Ramos (cell line): ENCODE measurements at regions not wholly inside any gene's neighbourhood (a gene's known extent, or its start where the extent isn't known, plus 50 kb on each side); places are given as distances from the start of the nearest gene placed in this dataset.

ENCODE experiments used
- in situ Hi-C: fragments of 300-500 bp; cut with MboI; formaldehyde crosslinking; loops from one replicate; pipeline ENCODE4 v1.14.3; 2022; ENCODE audit warnings: low sequenced_read_pairs; ENCODE audit not compliant: unreplicated experiment

DNA sequence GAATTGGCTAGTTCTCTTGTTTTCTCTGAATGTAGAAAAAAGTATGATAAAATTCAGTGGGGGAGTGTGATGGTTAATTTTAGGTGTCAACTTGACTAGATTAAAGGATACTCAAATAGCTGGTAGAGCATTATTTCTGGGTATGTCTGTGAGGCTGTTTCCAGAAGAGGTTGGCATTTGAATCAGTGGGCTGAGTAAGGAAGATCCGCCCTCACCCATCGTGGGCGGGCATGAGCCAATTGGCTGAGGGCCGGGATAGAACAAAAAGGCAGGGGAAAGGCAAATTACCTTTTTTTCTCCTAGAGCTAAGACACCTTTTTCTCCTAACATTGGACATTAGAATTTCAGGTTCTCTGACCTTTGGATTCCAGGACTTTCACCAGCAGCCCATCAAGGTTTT lies 667.6 kb upstream of the SLC8A1 start:
- in situ Hi-C loops, result no loop called here

DNA sequence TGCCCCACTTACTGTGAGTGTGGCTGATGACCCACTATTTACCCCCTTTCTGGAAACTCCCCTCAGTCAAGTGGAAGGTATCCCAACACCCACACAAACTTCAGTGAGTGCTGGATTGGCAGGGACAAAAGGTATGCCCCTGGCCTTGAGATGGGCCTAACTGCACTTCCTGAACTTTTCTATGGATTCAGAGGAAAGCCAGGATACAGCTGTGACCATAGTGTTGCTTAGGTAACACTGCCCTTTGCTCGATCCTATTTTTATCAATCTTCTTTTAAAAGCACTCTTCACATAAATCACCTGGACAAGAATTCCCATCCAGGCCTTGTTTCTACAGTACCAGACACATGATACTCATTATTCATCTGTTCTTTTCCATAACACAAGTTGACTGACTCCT lies 671.5 kb upstream of the SLC8A1 start:
- in situ Hi-C loops, result no loop called here

DNA sequence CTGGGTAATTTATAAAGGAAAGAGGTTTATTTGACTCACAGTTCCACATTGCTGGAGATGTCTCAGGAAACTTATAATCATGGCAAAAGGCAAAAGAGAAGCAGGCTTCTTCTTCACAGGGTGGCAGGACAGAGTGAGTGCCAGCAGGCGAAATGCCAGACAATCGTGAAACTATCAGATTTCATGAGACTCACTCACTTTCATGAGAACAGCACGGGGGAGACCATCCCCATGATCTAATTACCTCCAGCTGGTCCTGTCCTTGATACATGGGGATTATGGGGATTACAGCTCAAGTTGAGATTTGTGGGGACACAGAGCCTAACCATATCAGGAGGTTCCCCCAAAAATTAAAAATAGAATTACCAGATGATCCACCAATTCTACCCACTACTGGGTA lies 675.5 kb upstream of the SLC8A1 start:
- in situ Hi-C loops, result no loop called here

DNA sequence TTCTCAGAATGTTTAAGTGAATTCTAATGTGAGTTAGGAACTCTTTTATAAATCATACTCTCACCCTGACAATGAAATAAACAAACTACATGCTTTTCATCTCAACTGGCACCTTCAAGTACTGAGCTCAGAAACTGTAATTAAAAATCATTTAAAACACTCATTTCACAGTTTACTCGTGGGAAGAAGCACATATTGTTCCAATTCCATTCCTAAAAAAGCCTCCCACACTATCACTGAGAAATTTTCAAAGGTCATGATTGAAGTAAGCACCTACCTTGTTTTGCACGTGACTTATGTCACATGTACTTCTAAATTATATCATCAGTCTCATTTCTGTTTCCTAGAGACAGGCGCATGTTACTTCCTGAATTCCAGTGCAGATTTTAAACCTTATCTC lies 678.1 kb upstream of the SLC8A1 start:
- in situ Hi-C loops, result no loop called here

DNA sequence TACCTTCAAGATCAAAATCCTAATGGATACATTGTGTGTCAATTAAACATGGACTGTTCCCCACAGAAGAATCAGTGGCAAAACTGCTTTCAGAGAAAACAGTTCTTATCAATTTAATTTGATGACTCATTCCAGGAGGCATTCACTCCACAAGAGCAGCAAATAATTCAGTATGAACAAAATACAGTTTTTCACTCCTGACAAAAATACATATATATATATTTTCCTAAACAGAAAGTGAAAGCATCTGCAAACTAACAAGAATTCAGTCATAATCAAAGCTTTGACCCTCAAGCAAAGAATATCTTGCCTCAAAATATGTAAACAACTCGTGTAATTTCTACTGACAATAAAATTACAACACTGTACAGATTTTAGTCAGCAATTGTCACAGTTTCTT lies 685.1 kb upstream of the SLC8A1 start:
- in situ Hi-C loops, result no loop called here

DNA sequence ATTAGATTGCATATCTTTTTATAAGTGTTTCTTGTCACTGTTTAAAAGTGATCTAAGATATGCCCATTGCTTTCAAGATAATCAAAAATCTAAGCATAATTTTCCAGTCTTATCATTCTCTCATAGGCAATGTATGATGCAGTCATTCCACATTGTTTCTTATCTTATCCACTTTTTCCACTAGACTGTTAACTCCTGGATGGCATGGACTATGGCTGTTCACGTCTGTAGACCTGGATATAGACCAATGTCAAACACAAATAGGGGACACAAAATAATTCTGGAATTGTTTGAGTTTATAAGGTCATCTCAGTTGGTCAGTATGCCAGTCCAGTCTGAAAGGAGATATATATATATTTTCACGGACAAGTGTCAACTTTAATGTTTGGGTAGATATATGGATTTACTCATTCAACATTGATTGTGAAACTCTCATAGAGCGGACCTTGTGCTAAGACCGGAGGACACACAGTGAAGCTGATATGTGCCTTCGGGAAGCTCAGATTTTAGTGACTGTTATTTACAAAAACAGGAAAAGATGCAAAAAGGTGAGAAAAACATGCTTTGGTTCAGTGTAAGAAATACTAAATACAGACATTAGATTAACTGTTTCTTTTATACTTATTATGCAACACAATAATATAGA lies 689.4 kb upstream of the SLC8A1 start:
- in situ Hi-C loops, result no loop called here

DNA sequence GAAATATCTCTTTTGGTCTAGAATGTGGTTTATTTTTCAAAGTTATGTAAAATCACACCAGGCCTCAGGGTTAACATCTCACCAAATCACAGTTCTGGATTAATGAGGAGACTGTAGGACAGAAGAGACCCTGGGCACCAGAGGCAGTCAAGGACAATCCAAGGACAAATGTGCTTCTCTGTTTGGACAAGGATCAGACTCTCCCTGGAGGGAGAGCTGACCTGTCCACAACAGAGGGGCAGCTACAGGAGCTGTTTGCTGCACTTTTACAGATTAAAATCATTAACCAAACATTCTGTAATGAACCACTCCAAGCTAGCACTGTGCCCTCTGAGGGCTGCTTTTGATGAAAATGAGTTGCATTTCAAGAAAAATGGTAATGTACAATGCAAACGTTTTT lies 690.6 kb upstream of the SLC8A1 start:
- in situ Hi-C loops, result no loop called here

DNA sequence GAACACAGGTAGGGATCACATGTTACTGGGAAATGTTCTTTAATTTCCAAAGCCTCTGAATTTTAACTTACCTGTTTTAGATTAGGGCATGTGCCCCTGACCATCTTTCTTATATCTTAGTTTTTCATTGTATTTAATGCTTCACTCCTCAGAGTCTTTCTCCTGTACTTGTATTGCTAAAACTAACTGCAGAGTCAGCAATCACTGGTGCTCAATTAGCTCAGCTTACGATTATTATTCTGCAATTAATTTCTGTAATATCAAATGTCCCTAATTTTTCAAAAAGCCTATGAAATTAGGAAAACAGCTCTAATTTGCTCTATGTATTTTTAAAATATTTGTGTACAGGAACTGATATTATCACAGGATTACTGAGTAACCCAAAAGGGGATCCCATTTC lies 693.2 kb upstream of the SLC8A1 start:
- in situ Hi-C loops, result no loop called here

DNA sequence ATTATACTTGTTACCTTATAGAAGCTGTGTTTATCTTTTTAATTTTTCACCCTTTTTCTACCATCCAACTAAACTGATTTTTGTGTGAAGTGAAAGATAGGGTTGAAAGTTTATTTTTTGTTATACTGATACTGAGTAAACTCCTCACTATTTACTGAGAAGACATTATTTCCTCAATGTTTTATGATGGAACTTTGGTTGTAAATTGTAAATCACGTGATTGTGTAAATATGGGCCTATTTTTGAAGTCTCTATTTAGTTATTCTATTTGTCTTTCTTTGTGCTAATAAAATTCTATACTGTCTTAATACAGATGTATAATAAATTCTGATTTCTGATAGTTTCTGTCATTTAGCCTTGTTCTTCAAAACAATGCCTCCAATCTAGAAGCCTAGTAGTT lies 697.2 kb upstream of the SLC8A1 start:
- in situ Hi-C loops, result no loop called here

DNA sequence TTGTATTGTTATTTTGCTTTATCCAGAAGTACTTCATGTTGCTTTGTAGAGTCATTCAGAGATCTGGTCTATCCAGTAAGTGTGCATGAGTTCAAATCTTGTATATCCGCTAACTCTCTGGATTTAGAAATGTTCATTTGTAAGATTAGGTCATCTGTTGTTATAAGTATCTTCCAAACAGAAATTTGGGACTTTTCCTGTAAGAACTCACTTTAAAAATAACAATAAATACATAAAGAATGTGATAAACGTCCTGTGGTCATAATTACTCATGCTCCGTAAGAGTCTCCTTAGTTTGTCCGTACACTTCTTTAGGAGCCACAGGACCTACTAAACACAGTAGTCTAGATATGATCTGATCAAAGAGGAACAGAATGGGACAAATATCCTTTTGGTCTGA lies 699.9 kb upstream of the SLC8A1 start:
- in situ Hi-C loops, result no loop called here

DNA sequence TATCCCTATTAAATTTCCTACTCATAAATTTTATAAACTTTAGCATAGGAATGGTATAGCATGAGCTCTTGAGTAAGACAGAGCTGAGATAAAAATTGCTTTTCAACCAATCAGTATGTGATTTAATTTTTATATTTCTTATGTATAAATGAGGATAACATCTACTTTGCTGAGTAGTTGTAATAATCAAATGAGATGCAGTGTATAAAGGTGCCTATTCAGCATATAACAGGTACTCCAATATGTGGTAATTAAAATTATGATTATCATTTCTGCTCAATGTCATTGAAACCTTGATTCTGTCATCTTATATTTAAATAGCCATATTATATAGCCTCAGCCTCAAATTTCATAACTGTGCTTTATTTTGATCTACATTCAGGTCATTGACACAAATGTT lies 700.4 kb upstream of the SLC8A1 start:
- in situ Hi-C loops, result no loop called here

DNA sequence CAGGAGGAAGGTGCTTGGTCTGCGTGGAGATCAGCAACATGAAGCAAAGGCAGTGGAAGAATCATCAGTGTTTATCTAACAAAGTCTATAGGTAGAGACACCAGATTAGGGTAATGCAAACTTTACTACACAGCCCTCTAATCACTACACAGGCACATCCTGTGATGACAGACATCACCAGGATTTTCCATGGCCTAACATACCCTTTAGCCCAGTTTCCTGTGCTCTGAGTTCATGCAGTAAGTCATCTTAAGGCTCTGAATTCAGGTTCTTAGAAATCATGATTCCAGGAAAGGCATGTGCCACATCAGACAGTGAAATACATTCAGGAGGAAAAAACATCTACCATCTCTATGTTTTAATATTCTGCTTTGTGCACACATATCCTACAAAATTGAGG lies 708.5 kb upstream of the SLC8A1 start:
- in situ Hi-C loops, result no loop called here

DNA sequence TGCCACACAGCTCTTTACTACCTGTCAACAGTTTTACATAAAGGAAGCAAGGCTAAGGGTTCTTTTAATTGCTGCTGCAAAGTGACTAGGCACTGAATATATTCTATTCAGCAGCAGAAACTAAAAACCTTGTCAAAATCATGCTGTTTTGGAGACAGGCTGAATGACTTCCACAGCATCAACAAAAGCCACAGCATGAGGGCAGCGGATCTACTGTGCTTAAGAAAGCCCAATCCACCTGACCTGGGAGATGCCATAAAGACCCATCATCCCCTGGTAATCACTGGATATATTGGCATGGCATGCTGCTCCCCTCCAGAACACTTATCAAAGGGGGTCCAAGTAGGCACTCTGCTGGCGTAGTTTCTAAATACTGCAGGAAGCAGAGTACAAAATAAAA lies 715.1 kb upstream of the SLC8A1 start:
- in situ Hi-C loops, result no loop called here

DNA sequence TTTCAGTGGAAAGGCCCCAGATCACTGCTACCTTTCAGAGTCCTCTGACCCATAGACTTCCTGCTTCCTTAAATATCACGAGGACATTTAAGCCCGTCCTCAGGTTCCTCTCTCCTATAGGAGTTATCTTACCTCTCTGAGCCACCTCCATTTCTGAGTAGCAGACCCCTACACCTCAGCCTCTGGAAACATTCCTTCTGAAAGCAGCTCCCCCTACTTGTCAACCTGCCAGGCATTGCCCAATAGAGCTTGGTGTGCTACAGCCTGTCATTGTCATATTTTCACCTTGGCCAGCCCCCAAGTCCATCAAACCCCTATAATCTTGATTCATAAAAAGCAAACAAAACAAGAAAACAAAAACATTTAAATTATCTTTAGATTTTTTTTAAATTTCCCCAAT lies 717.9 kb upstream of the SLC8A1 start:
- in situ Hi-C loops, result no loop called here

DNA sequence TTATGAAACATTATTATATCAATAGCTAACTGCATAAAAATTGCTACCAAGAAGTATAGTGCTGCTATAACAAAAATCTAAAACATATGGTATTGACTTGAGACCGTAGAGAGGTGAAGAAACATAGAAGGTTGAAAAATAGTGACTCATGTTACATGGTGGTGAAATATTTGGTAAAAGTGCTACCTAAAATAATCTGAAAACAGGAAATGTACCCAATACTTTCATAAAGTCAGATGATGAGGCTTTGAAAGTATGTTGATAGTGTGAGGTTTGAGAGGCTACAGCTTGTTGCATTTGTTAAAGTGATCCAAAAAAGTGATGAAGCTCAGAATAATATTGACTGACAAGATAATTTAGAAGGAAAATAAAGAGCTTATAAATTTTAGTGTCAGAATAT lies 718.7 kb upstream of the SLC8A1 start:
- in situ Hi-C loops, result no loop called here

DNA sequence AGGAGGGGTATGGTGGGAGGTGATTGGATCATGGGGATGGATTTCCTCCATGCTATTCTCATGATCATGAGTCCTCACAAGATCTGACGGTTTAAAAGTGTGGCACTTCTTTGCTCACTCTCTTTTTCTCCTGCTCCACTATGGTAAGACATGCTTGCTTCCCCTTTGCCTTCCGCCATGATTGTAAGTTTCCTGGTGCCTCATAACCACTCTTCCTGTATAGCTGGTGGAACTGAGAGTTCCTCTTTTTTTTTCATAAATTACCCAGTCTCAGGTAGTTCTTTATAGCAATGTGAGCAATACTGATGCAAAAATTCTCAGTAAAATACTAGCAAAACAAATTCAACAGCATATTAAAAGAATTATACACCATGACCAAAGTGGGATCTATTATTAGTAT lies 728.5 kb upstream of the SLC8A1 start:
- in situ Hi-C loops, result no loop called here

DNA sequence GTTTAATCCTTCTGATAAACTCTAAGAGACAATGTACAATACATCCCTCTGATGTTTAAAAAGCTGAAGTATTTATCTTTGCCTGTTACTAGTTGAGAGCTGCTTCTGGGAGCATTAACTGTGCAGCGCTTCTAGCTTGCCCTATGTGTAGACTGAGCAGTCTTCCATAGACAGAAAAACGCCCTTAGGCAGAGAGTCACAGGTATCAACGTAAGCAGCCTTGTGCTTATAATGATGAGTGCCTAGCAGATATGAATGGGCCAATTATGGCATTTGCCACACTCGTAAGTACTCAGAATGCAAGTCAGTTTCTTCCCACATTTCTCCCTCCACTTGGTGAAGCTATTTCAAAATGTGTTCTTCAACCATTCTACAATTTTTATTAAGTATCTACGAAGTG lies 731.1 kb upstream of the SLC8A1 start:
- in situ Hi-C loops, result no loop called here

DNA sequence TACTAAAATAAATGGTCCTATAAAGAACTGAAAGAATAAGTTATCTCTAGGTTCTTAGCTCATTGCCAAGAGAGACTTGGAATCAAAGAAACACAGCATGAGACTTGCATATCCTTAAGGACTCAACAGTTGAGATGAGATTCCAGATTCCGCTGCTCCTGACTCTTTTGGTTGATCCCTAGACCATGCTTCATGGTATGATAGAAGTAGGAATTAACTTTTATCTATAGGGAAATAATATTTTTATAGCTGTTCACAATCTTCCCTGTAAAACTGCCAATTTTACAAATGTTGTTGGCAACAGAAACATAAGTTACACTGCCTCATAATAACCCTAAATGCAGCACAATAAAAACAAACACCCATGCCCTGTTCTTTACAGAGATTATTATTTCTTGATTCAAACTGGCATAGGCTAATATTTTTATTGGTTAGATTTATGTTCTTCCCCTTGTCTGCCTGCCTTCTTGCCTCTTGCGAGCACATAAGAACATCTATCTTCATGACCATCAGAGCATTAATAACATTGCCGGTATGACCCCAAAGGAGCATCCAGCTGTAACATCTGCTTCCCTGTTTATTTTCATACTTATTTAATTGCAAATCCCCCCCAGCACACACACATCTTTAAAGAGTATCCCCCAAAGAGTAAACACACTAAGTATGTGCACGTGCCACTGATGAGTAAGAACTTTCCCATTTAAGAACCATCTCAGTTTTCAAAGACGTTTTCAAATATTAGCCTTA lies 735.7 kb upstream of the SLC8A1 start:
- in situ Hi-C loops, result no loop called here

DNA sequence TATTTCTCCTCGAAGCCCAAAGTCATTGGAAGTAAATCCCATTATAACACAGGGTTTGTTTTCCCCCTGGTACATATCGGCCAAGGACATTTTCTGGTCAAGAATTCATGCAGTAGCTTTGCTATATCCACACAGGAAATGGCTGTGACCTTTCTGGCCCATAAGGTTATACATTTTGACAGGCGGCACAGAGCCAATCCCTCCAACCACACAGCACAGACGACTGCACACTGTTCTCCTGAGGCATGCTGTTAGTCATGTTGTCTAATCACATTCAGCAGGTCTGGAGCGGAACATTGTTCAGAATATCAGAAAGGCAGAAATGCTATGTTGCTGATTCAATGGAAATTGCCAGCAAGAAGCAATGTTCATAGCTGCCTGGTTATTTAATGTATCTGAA lies 742.3 kb upstream of the SLC8A1 start:
- in situ Hi-C loops, result no loop called here

DNA sequence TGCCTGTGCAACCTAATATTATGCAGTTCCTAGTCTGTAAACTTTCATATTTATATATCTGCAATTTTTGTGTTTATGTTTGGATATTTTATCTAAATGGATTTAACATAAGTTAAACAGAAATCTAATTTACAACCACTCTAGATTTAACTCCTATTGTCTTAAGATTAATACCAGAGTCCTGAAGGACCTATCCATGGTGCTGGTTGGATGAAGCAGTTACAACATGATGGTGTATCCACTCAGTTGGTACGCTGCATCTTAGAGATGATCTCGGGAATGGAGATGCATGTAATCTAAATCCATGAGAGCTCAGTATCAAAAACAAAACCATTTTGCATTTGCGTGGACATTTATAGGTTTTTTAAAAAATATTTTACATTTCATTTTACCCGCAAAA lies 745.9 kb upstream of the SLC8A1 start:
- in situ Hi-C loops, result no loop called here

DNA sequence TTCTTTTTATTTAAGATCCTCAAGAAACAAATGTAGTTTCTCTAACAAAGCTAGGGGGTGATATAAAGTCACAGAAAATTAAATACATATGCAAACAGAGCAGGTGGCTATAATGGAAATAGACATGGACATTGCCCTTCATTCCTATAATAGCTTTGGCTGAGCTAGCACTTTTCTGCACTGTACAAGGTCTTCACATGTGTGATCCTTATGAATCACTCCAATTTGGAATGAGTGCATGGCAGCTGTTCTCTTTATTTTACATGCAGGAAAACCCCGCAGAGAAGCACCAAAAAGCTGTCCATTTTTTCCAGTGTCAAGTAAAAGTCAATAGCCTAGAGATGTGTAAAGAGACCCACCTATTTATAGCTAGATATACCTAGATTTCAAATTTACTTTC lies 747.4 kb upstream of the SLC8A1 start:
- in situ Hi-C loops, result no loop called here

DNA sequence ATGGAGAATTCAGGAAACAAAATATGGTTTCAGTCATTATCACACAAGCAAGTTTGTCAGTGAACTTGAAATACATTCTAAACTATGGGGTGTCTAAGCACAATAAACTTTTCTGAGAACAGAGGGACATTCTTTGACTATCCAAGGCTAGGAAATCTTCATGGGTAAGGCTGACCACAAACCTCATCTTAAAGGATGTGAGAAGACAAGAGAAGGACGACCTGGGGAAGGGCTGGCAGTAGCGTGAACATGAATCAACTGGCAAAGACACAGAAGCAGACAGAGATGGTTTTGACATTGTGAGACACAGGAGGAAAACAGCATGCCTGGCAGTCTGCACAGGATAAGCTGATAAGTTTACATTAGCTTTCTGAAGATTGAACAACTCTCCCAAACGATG lies 752.4 kb upstream of the SLC8A1 start:
- in situ Hi-C loops, result no loop called here
